ENCODE measurements at regions not wholly inside any gene's neighbourhood (a gene's known extent, or its start where the extent isn't known, plus 50 kb on each side); places are given as distances from the start of the nearest gene placed in this dataset.

- H3K4ac ChIP-seq (ENCODE audit: low read depth, low read length), result no peak overlapping the region
- no peak overlapping the region for H4K8ac ChIP-seq (replicated peaks; ENCODE audit: insufficient read length, low read depth, low read length)
- H3K56ac ChIP-seq (ENCODE audit: insufficient read length, low read depth, low read length), result no peak overlapping the region
- H2AK5ac ChIP-seq (ENCODE audit: insufficient read length, low read length), result no peak overlapping the region
- no peak overlapping the region for H3K9ac ChIP-seq (ENCODE audit: extremely low read depth, insufficient read length, low read length)
- Mint-ChIP-seq H3K9me3 (no peaks in the 10 kb centered on the region), H3K27ac (peak overlapping the region in 1 of 3 experiments; percentile 17; a peak in 2 of 7 replicates), H3K4me1 (peaks cover 0 to 7% of the 10 kb centered on the region in 2 experiments; a peak in 2 of 4 replicates), H3K27me3 (ENCODE audit: low read depth) (no peaks in the 10 kb centered on the region), H3K4me3 (no peak overlapping the region), H3K36me3 (ENCODE audit: insufficient read depth in 1 of 3, low read depth in 3 of 3) (no peaks in the 10 kb centered on the region)
- H4K91ac ChIP-seq (ENCODE audit: insufficient read length, low read depth, low read length), result no peak overlapping the region
- no peak overlapping the region for H3K14ac ChIP-seq (ENCODE audit: insufficient read depth, low read length)
- no peak overlapping the region for H3K23ac ChIP-seq (ENCODE audit: insufficient read length, low read depth, low read length)
- no peak overlapping the region for H2AFZ ChIP-seq (ENCODE audit: low read length)
- no peak overlapping the region for H3K18ac ChIP-seq (ENCODE audit: insufficient read length, low read depth, low read length)
- DNase-seq, result no peak
- H3K4me1 ChIP-seq (ENCODE audit: insufficient read depth, low read length), result no peaks in the 10 kb centered on the region
- no peak overlapping the region for H3K4me2 ChIP-seq (ENCODE audit: insufficient read depth, insufficient read length, low read length)
- H3K23me2 ChIP-seq (ENCODE audit: insufficient read length, low read depth, low read length, poor library complexity, severe bottlenecking), result no peaks in the 10 kb centered on the region
- H3T11ph ChIP-seq (ENCODE audit: low read length), result no peak overlapping the region
- H3K9me3 ChIP-seq (ENCODE audit: control insufficient read depth, low read depth, low read length), result no peaks in the 10 kb centered on the region
- no peak overlapping the region for H2BK5ac ChIP-seq (ENCODE audit: insufficient read length, low read length)
- H3K79me1 ChIP-seq (ENCODE audit: insufficient read depth, low read depth, low read length, poor library complexity, severe bottlenecking), result no peaks in the 10 kb centered on the region
- no CpG with 5 or more reads among the region's 5 CpGs for WGBS (ENCODE audit: extremely low coverage, insufficient read length, low lambda C conversion rate)
- H3K27me3 ChIP-seq (ENCODE audit: insufficient read depth, low read length), result no peaks in the 10 kb centered on the region
- H2BK20ac ChIP-seq (ENCODE audit: low read depth, low read length, poor library complexity, severe bottlenecking), result no peak overlapping the region
- no peaks in the 10 kb centered on the region for H4K20me1 ChIP-seq (ENCODE audit: control insufficient read depth, insufficient read depth, insufficient read length)
- no peak for TF ChIP-seq CTCF (conservative IDR thresholded peaks at IDR 0.05)
- no peak overlapping the region for H3K27ac ChIP-seq (ENCODE audit: insufficient read length, low read depth, low read length)
- H3K79me2 ChIP-seq (ENCODE audit: insufficient read depth, low read length), result no peaks in the 10 kb centered on the region
- no peak overlapping the region for H2BK120ac ChIP-seq (ENCODE audit: low read depth, low read length, poor library complexity, severe bottlenecking)
- no peak overlapping the region for H2BK15ac ChIP-seq (ENCODE audit: low read depth, low read length)
- no peak overlapping the region for H2BK12ac ChIP-seq (ENCODE audit: insufficient read length, low read depth, low read length)
- H4K5ac ChIP-seq (ENCODE audit: insufficient read length, low read depth, low read length), result no peak overlapping the region
Observed at GRCh38 chr9:81474792-81475191, 214.6 kb downstream of the TLE1 start.

Data from H9 (cell line).